ENCODE measurements at regions not wholly inside any gene's neighbourhood (a gene's known extent, or its start where the extent isn't known, plus 50 kb on each side); places are given as distances from the start of the nearest gene placed in this dataset.

GRCh38 chr16:64290461-64290860 lies 831.4 kb downstream of the CDH11 start:
- TF ChIP-seq EP300 (conservative IDR thresholded peaks at IDR 0.05; ENCODE audit: poor library complexity, severe bottlenecking) = no peak
- no peak for TF ChIP-seq EZH2 (IDR thresholded peaks at IDR 0.05; ENCODE audit: borderline replicate concordance, insufficient read depth, low read length, poor library complexity, severe bottlenecking)
- TF ChIP-seq CTCF (IDR thresholded peaks at IDR 0.05; ENCODE audit: poor library complexity, severe bottlenecking) = no peak
- TF ChIP-seq RAD21 (conservative IDR thresholded peaks at IDR 0.05) = no peak
- TF ChIP-seq SMC3 (conservative IDR thresholded peaks at IDR 0.05; ENCODE audit: poor library complexity) = no peak
- no peak for TF ChIP-seq TAF1 (IDR thresholded peaks at IDR 0.05; ENCODE audit: low read depth)
- no peak for TF ChIP-seq POLR2AphosphoS5 (IDR thresholded peaks at IDR 0.05)
